ENCODE measurements at regions not wholly inside any gene's neighbourhood (a gene's known extent, or its start where the extent isn't known, plus 50 kb on each side); places are given as distances from the start of the nearest gene placed in this dataset.

DNA sequence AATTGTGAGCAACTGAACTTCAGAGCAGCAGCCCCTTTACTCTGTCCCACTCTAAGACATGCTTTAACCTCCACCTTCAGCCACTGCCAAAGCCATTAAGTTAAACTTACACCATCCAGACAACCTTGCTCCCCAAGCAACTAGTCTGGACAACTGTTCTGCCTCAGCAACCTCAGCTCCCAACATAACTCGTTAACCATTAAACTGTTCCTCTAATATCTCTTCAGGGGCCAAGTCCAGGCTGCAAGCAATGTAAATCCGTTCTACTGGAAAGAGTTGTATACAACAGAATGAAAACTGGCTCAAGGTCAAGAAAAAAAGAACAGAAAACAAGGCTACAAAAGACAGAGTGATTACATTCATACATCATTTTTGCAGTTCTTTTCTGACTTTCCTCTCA, 131.7 kb upstream of the TARS1 start:
- Histone ChIP-seq H3K27me3 (ENCODE audit: control insufficient read depth in 4 of 4, insufficient read depth in 4 of 4, low read length in 3 of 4) (no peaks in the 10 kb centered on the region), H3K27ac (ENCODE audit: low read depth in 1 of 2, low read length in 2 of 2) (no peak overlapping the region), H3K4me1 (ENCODE audit: control insufficient read depth in 4 of 4, insufficient read depth in 4 of 4, low read length in 3 of 4) (peaks cover 0 to 13% (median 5%) of the 10 kb centered on the region in 4 donors), H3K4me3 (ENCODE audit: low read depth in 1 of 3, low read length in 3 of 3) (no peak overlapping the region), H3K9me3 (ENCODE audit: control insufficient read depth in 4 of 4, low read length in 3 of 4) (no peaks in the 10 kb centered on the region), H3K9ac (ENCODE audit: low read depth in 1 of 2, low read length in 2 of 2) (no peak overlapping the region), H3K36me3 (ENCODE audit: control insufficient read depth in 4 of 4, insufficient read depth in 3 of 4, low read depth in 1 of 4, low read length in 3 of 4) (no peaks in the 10 kb centered on the region)
- no peak for DNase-seq (ENCODE audit: low spot score)
- WGBS = 41% methylated on average over 2 of the region's 2 CpGs
- TF ChIP-seq CTCF (IDR thresholded peaks at IDR 0.05; ENCODE audit: low read depth, low read length, missing input control) = no peak
- TF ChIP-seq HNF4G (IDR thresholded peaks at IDR 0.05) = no peak
- TF ChIP-seq FOXA2 (IDR thresholded peaks at IDR 0.05) = no peak
- no peak for TF ChIP-seq NR2F2 (IDR thresholded peaks at IDR 0.05)
- no peak for TF ChIP-seq FOXA1 (IDR thresholded peaks at IDR 0.05)
- TF ChIP-seq TAF1 (conservative IDR thresholded peaks at IDR 0.05) = no peak
- no peak for TF ChIP-seq RXRA (IDR thresholded peaks at IDR 0.05)
- TF ChIP-seq JUND (IDR thresholded peaks at IDR 0.05) = peak in 1 of 2 donors; percentile 18
- peak; percentile 30 for TF ChIP-seq SP1 (IDR thresholded peaks at IDR 0.05)
- no peak for TF ChIP-seq MAX (IDR thresholded peaks at IDR 0.05)
- no peak for TF ChIP-seq GABPA (IDR thresholded peaks at IDR 0.05 in 1 of 2, conservative IDR thresholded peaks at IDR 0.05 in 1 of 2)
- TF ChIP-seq, protein P1, sequence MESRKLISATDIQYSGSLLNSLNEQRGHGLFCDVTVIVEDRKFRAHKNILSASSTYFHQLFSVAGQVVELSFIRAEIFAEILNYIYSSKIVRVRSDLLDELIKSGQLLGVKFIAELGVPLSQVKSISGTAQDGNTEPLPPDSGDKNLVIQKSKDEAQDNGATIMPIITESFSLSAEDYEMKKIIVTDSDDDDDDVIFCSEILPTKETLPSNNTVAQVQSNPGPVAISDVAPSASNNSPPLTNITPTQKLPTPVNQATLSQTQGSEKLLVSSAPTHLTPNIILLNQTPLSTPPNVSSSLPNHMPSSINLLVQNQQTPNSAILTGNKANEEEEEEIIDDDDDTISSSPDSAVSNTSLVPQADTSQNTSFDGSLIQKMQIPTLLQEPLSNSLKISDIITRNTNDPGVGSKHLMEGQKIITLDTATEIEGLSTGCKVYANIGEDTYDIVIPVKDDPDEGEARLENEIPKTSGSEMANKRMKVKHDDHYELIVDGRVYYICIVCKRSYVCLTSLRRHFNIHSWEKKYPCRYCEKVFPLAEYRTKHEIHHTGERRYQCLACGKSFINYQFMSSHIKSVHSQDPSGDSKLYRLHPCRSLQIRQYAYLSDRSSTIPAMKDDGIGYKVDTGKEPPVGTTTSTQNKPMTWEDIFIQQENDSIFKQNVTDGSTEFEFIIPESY (IDR thresholded peaks at IDR 0.05) = no peak
- TF ChIP-seq HNF4A (conservative IDR thresholded peaks at IDR 0.05) = peak; percentile 55 to 61
- no peak for TF ChIP-seq EGR1 (IDR thresholded peaks at IDR 0.05; ENCODE audit: low read depth in 2 of 2)
- TF ChIP-seq RAD21 (IDR thresholded peaks at IDR 0.05) = peak in 1 of 2 donors; percentile 28
- TF ChIP-seq, protein P2, sequence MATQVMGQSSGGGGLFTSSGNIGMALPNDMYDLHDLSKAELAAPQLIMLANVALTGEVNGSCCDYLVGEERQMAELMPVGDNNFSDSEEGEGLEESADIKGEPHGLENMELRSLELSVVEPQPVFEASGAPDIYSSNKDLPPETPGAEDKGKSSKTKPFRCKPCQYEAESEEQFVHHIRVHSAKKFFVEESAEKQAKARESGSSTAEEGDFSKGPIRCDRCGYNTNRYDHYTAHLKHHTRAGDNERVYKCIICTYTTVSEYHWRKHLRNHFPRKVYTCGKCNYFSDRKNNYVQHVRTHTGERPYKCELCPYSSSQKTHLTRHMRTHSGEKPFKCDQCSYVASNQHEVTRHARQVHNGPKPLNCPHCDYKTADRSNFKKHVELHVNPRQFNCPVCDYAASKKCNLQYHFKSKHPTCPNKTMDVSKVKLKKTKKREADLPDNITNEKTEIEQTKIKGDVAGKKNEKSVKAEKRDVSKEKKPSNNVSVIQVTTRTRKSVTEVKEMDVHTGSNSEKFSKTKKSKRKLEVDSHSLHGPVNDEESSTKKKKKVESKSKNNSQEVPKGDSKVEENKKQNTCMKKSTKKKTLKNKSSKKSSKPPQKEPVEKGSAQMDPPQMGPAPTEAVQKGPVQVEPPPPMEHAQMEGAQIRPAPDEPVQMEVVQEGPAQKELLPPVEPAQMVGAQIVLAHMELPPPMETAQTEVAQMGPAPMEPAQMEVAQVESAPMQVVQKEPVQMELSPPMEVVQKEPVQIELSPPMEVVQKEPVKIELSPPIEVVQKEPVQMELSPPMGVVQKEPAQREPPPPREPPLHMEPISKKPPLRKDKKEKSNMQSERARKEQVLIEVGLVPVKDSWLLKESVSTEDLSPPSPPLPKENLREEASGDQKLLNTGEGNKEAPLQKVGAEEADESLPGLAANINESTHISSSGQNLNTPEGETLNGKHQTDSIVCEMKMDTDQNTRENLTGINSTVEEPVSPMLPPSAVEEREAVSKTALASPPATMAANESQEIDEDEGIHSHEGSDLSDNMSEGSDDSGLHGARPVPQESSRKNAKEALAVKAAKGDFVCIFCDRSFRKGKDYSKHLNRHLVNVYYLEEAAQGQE (IDR thresholded peaks at IDR 0.05) = no peak
- TF ChIP-seq ATF3 (IDR thresholded peaks at IDR 0.05) = no peak
- TF ChIP-seq YY1 (IDR thresholded peaks at IDR 0.05) = no peak
